ENCODE measurements at regions not wholly inside any gene's neighbourhood (a gene's known extent, or its start where the extent isn't known, plus 50 kb on each side); places are given as distances from the start of the nearest gene placed in this dataset.

GRCh38 chr19:20339444-20339843 is 172.4 kb downstream of the ZNF486 start:
- Histone ChIP-seq H3K27me3 (ENCODE audit: insufficient read depth, poor library complexity, severe bottlenecking) (no peaks in the 10 kb centered on the region), H3K4me3 (replicated peaks; ENCODE audit: insufficient read depth, low read length) (no peak overlapping the region), H3K27ac (replicated peaks) (no peak overlapping the region)
- DNase-seq (ENCODE audit: low read depth in 1 of 2, low spot score in 1 of 2) = no peak
- TF ChIP-seq, protein P1, sequence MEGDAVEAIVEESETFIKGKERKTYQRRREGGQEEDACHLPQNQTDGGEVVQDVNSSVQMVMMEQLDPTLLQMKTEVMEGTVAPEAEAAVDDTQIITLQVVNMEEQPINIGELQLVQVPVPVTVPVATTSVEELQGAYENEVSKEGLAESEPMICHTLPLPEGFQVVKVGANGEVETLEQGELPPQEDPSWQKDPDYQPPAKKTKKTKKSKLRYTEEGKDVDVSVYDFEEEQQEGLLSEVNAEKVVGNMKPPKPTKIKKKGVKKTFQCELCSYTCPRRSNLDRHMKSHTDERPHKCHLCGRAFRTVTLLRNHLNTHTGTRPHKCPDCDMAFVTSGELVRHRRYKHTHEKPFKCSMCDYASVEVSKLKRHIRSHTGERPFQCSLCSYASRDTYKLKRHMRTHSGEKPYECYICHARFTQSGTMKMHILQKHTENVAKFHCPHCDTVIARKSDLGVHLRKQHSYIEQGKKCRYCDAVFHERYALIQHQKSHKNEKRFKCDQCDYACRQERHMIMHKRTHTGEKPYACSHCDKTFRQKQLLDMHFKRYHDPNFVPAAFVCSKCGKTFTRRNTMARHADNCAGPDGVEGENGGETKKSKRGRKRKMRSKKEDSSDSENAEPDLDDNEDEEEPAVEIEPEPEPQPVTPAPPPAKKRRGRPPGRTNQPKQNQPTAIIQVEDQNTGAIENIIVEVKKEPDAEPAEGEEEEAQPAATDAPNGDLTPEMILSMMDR (IDR thresholded peaks at IDR 0.05; ENCODE audit: insufficient read depth, low read length) = no peak
- TF ChIP-seq GABPA (IDR thresholded peaks at IDR 0.05; ENCODE audit: low read depth) = no peak
- TF ChIP-seq SPI1 (IDR thresholded peaks at IDR 0.05; ENCODE audit: borderline replicate concordance, low read depth) = no peak
- TF ChIP-seq, protein P2, sequence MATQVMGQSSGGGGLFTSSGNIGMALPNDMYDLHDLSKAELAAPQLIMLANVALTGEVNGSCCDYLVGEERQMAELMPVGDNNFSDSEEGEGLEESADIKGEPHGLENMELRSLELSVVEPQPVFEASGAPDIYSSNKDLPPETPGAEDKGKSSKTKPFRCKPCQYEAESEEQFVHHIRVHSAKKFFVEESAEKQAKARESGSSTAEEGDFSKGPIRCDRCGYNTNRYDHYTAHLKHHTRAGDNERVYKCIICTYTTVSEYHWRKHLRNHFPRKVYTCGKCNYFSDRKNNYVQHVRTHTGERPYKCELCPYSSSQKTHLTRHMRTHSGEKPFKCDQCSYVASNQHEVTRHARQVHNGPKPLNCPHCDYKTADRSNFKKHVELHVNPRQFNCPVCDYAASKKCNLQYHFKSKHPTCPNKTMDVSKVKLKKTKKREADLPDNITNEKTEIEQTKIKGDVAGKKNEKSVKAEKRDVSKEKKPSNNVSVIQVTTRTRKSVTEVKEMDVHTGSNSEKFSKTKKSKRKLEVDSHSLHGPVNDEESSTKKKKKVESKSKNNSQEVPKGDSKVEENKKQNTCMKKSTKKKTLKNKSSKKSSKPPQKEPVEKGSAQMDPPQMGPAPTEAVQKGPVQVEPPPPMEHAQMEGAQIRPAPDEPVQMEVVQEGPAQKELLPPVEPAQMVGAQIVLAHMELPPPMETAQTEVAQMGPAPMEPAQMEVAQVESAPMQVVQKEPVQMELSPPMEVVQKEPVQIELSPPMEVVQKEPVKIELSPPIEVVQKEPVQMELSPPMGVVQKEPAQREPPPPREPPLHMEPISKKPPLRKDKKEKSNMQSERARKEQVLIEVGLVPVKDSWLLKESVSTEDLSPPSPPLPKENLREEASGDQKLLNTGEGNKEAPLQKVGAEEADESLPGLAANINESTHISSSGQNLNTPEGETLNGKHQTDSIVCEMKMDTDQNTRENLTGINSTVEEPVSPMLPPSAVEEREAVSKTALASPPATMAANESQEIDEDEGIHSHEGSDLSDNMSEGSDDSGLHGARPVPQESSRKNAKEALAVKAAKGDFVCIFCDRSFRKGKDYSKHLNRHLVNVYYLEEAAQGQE (IDR thresholded peaks at IDR 0.05; ENCODE audit: insufficient replicate concordance, low read depth) = no peak
- no peak for TF ChIP-seq POLR2AphosphoS5 (IDR thresholded peaks at IDR 0.05; ENCODE audit: low read depth)

DNA sequence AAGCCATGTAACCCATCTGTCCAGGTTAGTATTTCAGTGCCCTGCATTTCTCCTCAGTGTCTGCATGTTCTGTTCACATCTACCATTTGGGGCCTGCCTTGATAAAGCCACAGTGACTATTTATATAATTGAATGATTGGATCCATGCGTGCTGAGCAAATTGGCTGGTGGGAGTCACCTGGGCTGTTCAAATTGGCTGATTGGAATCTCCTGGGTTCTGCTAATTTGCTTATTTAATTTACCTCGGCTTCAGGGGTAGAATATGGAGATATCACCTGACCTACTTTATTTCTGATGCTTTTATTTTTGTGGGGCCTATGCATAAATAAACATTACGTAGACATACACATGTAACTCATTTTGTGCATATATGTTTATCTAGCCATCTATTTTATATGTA is 167.7 kb downstream of the ZNF486 start:
- TF ChIP-seq, protein P2 (IDR thresholded peaks at IDR 0.05; ENCODE audit: insufficient replicate concordance, low read depth) = no peak
- no peak for TF ChIP-seq POLR2AphosphoS5 (IDR thresholded peaks at IDR 0.05; ENCODE audit: low read depth)

DNA sequence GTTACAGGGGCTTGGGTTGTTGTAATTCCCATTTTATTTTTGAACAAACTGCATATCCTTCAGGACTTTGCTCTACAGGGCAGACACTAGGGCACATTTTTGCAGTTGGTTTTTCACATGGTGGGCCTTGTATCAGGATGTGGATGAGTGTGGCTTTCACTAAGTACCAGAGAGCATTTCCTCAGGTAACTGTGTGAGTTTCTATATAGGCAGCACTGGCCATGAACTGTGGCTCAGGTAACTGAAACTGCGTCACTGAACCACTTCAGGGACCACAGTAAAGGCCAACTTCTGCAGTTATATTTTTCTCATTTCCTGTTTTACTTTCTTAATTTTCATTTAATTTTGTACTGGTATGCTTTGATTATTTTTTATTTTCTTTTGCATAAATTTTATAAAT is 166.5 kb downstream of the ZNF486 start:
- Histone ChIP-seq H3K27me3 (ENCODE audit: insufficient read depth, poor library complexity, severe bottlenecking) (no peaks in the 10 kb centered on the region), H3K27ac (replicated peaks) (no peak overlapping the region), H3K4me3 (replicated peaks; ENCODE audit: insufficient read depth, low read length) (no peak overlapping the region)
- TF ChIP-seq POLR2AphosphoS5 (IDR thresholded peaks at IDR 0.05; ENCODE audit: low read depth) (no peak), GABPA (IDR thresholded peaks at IDR 0.05; ENCODE audit: low read depth) (no peak), SPI1 (IDR thresholded peaks at IDR 0.05; ENCODE audit: borderline replicate concordance, low read depth) (no peak)
- TF ChIP-seq, protein P2 (IDR thresholded peaks at IDR 0.05; ENCODE audit: insufficient replicate concordance, low read depth) = no peak
- TF ChIP-seq, protein P1 (IDR thresholded peaks at IDR 0.05; ENCODE audit: insufficient read depth, low read length) = no peak
- DNase-seq (ENCODE audit: low read depth in 1 of 2, low spot score in 1 of 2) = no peak

More for the DNA sequence above, 167.7 kb downstream of the ZNF486 start:
- DNase-seq (ENCODE audit: low read depth in 1 of 2, low spot score in 1 of 2) = no peak
- H3K27me3 ChIP-seq (ENCODE audit: insufficient read depth, poor library complexity, severe bottlenecking) = no peaks in the 10 kb centered on the region
- H3K4me3 ChIP-seq (replicated peaks; ENCODE audit: insufficient read depth, low read length) = no peak overlapping the region
- no peak overlapping the region for H3K27ac ChIP-seq (replicated peaks)

- no peak for DNase-seq (ENCODE audit: low read depth in 1 of 2, low spot score in 1 of 2)
- H3K27ac ChIP-seq (replicated peaks) = no peak overlapping the region
- TF ChIP-seq, protein P1 (IDR thresholded peaks at IDR 0.05; ENCODE audit: insufficient read depth, low read length) = no peak
- no peak overlapping the region for H3K4me3 ChIP-seq (replicated peaks; ENCODE audit: insufficient read depth, low read length)
- no peaks in the 10 kb centered on the region for H3K27me3 ChIP-seq (ENCODE audit: insufficient read depth, poor library complexity, severe bottlenecking)
Measured at GRCh38 chr19:20325151-20325550, 158.1 kb downstream of the ZNF486 start.

Data from HL-60 (cell line).